ENCODE measurements at regions not wholly inside any gene's neighbourhood (a gene's known extent, or its start where the extent isn't known, plus 50 kb on each side); places are given as distances from the start of the nearest gene placed in this dataset.

DNA sequence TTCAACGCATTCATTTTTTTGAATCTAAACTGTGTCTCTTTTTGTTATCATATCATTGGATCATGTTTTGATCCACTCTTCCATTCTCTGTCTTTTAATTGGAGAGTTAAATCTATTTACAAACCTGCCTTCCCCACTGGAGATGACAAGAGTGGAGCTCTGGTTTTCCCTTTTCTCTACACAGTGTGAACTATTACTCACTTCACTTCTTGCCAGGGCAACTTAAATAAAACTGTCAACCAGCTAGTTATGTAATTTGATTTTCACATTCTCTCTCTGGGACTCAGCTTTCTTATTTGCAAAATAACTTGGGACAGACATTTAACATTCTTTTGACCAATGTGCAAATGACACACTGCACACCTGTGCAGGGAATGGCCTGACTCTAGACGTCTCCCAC, 230.8 kb upstream of the CST7 start:
- no peak for DNase-seq (ENCODE audit: low read depth)
- no peak overlapping the region for H3K4me3 ChIP-seq (ENCODE audit: low read depth, low read length)
- TF ChIP-seq CTCF (conservative IDR thresholded peaks at IDR 0.05; ENCODE audit: low read depth, low read length) = no peak

DNA sequence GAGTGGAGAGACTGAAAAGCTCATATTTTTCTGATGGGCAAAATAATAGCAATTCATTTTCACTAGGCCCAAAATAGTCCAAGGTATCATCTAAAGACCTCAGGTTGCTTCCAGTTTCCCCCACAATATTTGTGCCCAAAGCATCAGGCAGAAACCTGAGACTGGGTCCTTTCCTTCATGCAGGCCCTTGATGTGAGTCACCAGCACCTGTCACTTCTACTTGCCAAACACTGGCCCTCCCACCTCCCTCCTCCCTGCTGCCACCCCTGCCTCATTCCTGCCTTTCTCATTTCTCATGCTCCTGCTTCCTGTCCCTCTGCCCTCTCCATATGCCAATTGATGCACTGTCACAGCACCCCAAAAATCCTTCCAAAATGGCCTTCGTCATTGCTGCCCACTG, 230.4 kb upstream of the CST7 start:
- no peak for DNase-seq (ENCODE audit: low read depth)
- TF ChIP-seq CTCF (conservative IDR thresholded peaks at IDR 0.05; ENCODE audit: low read depth, low read length) = no peak
- H3K4me3 ChIP-seq (ENCODE audit: low read depth, low read length) = no peak overlapping the region

DNA sequence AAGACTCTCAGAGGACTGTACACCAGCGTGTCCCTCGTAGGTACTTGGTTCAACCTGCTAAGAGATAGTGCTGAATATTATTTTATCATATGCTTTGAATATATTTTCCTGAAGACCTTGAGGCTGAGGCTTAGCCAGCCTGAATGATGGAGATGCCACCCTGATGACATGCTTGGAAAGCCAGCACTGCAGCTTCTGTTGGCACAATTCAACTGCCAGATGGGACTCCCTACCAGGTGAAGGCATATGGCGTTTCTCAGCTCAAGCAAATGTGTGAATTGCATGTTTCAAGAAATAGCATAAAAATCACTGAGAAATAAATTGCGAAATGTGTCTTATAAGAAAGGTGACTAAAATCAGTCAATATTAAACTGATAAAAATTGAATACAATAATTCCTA, 228.1 kb upstream of the CST7 start:
- no peak for TF ChIP-seq CTCF (conservative IDR thresholded peaks at IDR 0.05; ENCODE audit: low read depth, low read length)
- DNase-seq (ENCODE audit: low read depth) = no peak
- H3K4me3 ChIP-seq (ENCODE audit: low read depth, low read length) = no peak overlapping the region

- TF ChIP-seq CTCF (conservative IDR thresholded peaks at IDR 0.05; ENCODE audit: low read depth, low read length) = no peak
- DNase-seq (ENCODE audit: low read depth) = no peak
- no peak overlapping the region for H3K4me3 ChIP-seq (ENCODE audit: low read depth, low read length)
Measured at GRCh38 chr20:24721891-24722568, 227.0 kb upstream of the CST7 start.

- DNase-seq (ENCODE audit: low read depth) = no peak
- TF ChIP-seq CTCF (conservative IDR thresholded peaks at IDR 0.05; ENCODE audit: low read depth, low read length) = no peak
- H3K4me3 ChIP-seq (ENCODE audit: low read depth, low read length) = no peak overlapping the region
Measured at GRCh38 chr20:24722586-24722985, 226.5 kb upstream of the CST7 start.

- no peak for DNase-seq (ENCODE audit: low read depth)
- no peak overlapping the region for H3K4me3 ChIP-seq (ENCODE audit: low read depth, low read length)
- no peak for TF ChIP-seq CTCF (conservative IDR thresholded peaks at IDR 0.05; ENCODE audit: low read depth, low read length)
Measured at GRCh38 chr20:24723186-24723585, 225.9 kb upstream of the CST7 start.

GRCh38 chr20:24723647-24724352, 225.3 kb upstream of the CST7 start:
- no peak for TF ChIP-seq CTCF (conservative IDR thresholded peaks at IDR 0.05; ENCODE audit: low read depth, low read length)
- H3K4me3 ChIP-seq (ENCODE audit: low read depth, low read length) = no peak overlapping the region
- no peak for DNase-seq (ENCODE audit: low read depth)

All from epithelial cell of proximal tubule (primary cell).